Caco-2 (cell line): ENCODE measurements at regions not wholly inside any gene's neighbourhood (a gene's known extent, or its start where the extent isn't known, plus 50 kb on each side); places are given as distances from the start of the nearest gene placed in this dataset.

Experiments used
- BruUV-seq: library from RNA; stranded (reverse); fragments of 400-500 nt; replicated peaks from 2 replicates; lab custom pipeline; 2021; lab: Mats Ljungman, UMichigan
- CTCF ChIA-PET: fragments of 300-600 bp; sonication (Branson Sonifier 250); formaldehyde crosslinking; loops from one replicate; lab custom pipeline; 2022; ENCODE audit warnings: antibody characterized with exemption; lab: Charles Lee
- POLR2A ChIA-PET: fragments of 300-600 bp; sonication (Branson Sonifier 250); formaldehyde crosslinking; loops from one replicate; lab custom pipeline; 2022; ENCODE audit warnings: antibody characterized with exemption; lab: Charles Lee
- DNase-seq, 2 experiments: peaks; one replicate each; pipeline versions ENCODE4 v3.0.0 to v3.0.0-alpha.2; 2020 to 2022
- H3K27me3 ChIP-seq: replicated peaks from 2 replicates; pipeline ENCODE4 v1.6.0; 2011; ENCODE audit warnings: low read length; ENCODE audit not compliant: control insufficient read depth, insufficient read depth
- H3K36me3 ChIP-seq: 2 replicates; pipeline ENCODE4 v1.5.1; 2011; ENCODE audit warnings: low read length; ENCODE audit not compliant: control insufficient read depth, insufficient read depth
- H3K4me1 ChIP-seq: fragments of 250-450 bp; sonication (Bioruptor Pico); 2 replicates; pipeline ENCODE4 v1.5.1; 2020; ENCODE audit warnings: mild to moderate bottlenecking
- H3K4me3 ChIP-seq: 2 replicates; pipeline ENCODE4 v1.5.1; 2011; ENCODE audit warnings: low read depth, mild to moderate bottlenecking, control low read depth, low read length
- H3K9me3 ChIP-seq: fragments of 250-450 bp; sonication (Bioruptor Pico); 2 replicates; pipeline ENCODE4 v1.5.1; 2020; ENCODE audit warnings: mild to moderate bottlenecking, moderate library complexity
- H3K27ac Mint-ChIP-seq: one replicate; pipeline ENCODE4 v1.8.0; 2022; ENCODE audit warnings: mixed read lengths; ENCODE audit not compliant: unreplicated experiment
- H3K27me3 Mint-ChIP-seq: one replicate; pipeline ENCODE4 v1.8.0; 2022; ENCODE audit warnings: mixed read lengths; ENCODE audit not compliant: insufficient read depth, unreplicated experiment
- H3K36me3 Mint-ChIP-seq: one replicate; pipeline ENCODE4 v1.8.0; 2022; ENCODE audit warnings: mild to moderate bottlenecking, mixed read lengths; ENCODE audit not compliant: insufficient read depth, unreplicated experiment
- H3K4me1 Mint-ChIP-seq: one replicate; pipeline ENCODE4 v1.8.0; 2022; ENCODE audit warnings: low read depth, mixed read lengths; ENCODE audit not compliant: unreplicated experiment
- H3K4me3 Mint-ChIP-seq: one replicate; pipeline ENCODE4 v1.8.0; 2022; ENCODE audit warnings: mild to moderate bottlenecking, moderate library complexity, mixed read lengths; ENCODE audit not compliant: unreplicated experiment
- H3K9me3 Mint-ChIP-seq: one replicate; pipeline ENCODE4 v1.8.0; 2022; ENCODE audit warnings: mixed read lengths; ENCODE audit not compliant: unreplicated experiment
- intact Hi-C: fragments of 100-400 bp; cut with micrococcal nuclease; formaldehyde crosslinking; loops from one replicate; pipeline ENCODE4 v1.10.0; 2022; ENCODE audit not compliant: unreplicated experiment
- TF ChIP-seq, protein P1 (sequence below), 2 experiments: fragments of 200-600 bp in 1 of 2; IDR thresholded peaks; 1 replicate in 1 of 2; 2 replicates in 1 of 2; pipeline versions ENCODE4 v1.5.1 to v1.8.0; 2011 to 2022; ENCODE audit warnings: antibody characterized with exemption in 1 of 2, control low read depth in 1 of 2, inconsistent platforms in 1 of 2, low read depth in 1 of 2, low read length in 1 of 2, mild to moderate bottlenecking in 1 of 2, moderate library complexity in 1 of 2; ENCODE audit not compliant: insufficient read depth in 1 of 2, severe bottlenecking in 1 of 2, unreplicated experiment in 1 of 2

DNA sequence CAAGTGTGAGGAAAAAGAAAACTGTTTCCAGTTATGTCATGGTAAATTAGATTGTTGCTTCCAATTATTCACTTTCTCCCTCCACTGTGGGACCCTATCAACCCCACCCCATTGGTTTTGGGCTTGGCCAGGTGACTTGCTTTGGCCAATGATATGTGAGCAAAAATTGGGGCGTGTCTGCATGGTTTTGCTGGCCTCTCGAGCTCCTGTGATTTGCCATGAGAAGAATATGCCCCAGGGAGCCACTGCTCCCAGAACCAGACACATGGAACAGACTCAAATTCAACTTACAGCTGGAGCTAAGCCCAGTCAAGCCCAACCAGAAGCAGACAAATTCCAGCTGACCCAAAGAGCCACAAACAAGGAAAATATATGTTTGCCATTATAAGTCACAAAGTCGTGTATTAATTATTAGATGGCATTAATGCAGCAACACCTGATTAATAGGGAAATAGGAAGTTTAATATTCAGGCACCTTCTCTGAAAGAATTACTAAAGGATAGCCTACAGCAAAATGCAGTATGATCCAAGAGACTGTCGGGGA lies 248.9 kb downstream of the ANAPC1 start:
- no peaks in the 10 kb centered on the region for H3K4me1 Mint-ChIP-seq
- H3K27me3 ChIP-seq = no peaks in the 10 kb centered on the region
- H3K36me3 ChIP-seq = no peaks in the 10 kb centered on the region
- ChIA-PET POLR2A (no interaction called here), CTCF (no interaction called here)
- peaks cover 2% of the 10 kb centered on the region; the same call in 1 of the 2 replicates for H3K9me3 ChIP-seq
- H3K27me3 Mint-ChIP-seq = no peaks in the 10 kb centered on the region
- no peak overlapping the region for H3K27ac Mint-ChIP-seq
- no TSS peak for BruUV-seq
- intact Hi-C loops = no loop called here
- H3K4me1 ChIP-seq = no peaks in the 10 kb centered on the region
- H3K4me3 ChIP-seq = no peak overlapping the region
- DNase-seq = no peak
- H3K9me3 Mint-ChIP-seq = peaks cover 15% of the 10 kb centered on the region
- TF ChIP-seq, protein P1, sequence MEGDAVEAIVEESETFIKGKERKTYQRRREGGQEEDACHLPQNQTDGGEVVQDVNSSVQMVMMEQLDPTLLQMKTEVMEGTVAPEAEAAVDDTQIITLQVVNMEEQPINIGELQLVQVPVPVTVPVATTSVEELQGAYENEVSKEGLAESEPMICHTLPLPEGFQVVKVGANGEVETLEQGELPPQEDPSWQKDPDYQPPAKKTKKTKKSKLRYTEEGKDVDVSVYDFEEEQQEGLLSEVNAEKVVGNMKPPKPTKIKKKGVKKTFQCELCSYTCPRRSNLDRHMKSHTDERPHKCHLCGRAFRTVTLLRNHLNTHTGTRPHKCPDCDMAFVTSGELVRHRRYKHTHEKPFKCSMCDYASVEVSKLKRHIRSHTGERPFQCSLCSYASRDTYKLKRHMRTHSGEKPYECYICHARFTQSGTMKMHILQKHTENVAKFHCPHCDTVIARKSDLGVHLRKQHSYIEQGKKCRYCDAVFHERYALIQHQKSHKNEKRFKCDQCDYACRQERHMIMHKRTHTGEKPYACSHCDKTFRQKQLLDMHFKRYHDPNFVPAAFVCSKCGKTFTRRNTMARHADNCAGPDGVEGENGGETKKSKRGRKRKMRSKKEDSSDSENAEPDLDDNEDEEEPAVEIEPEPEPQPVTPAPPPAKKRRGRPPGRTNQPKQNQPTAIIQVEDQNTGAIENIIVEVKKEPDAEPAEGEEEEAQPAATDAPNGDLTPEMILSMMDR (IDR thresholded peaks at IDR 0.05; ENCODE audit: insufficient read depth in 1 of 2, low read depth in 1 of 2, low read length in 1 of 2, severe bottlenecking in 1 of 2, unreplicated experiment in 1 of 2) = no peak
- H3K36me3 Mint-ChIP-seq = no peaks in the 10 kb centered on the region
- no peak overlapping the region for H3K4me3 Mint-ChIP-seq

- no peak for DNase-seq
- Histone ChIP-seq H3K36me3 (no peaks in the 10 kb centered on the region), H3K4me1 (no peaks in the 10 kb centered on the region), H3K27me3 (no peaks in the 10 kb centered on the region), H3K4me3 (no peak overlapping the region), H3K9me3 (no peaks in the 10 kb centered on the region)
- Mint-ChIP-seq H3K27me3 (no peaks in the 10 kb centered on the region), H3K4me3 (no peak overlapping the region), H3K36me3 (no peaks in the 10 kb centered on the region), H3K27ac (no peak overlapping the region), H3K4me1 (no peaks in the 10 kb centered on the region), H3K9me3 (peaks cover 15% of the 10 kb centered on the region)
- intact Hi-C loops = no loop called here
- ChIA-PET CTCF (no interaction called here), POLR2A (no interaction called here)
- TF ChIP-seq, protein P1 (IDR thresholded peaks at IDR 0.05; ENCODE audit: insufficient read depth in 1 of 2, low read depth in 1 of 2, low read length in 1 of 2, severe bottlenecking in 1 of 2, unreplicated experiment in 1 of 2) = no peak
- no TSS peak for BruUV-seq
Measured at GRCh38 chr2:111636905-111637304, 247.1 kb downstream of the ANAPC1 start.

- H3K4me1 ChIP-seq = no peaks in the 10 kb centered on the region
- no TSS peak for BruUV-seq
- intact Hi-C loops = no loop called here
- H3K36me3 Mint-ChIP-seq = no peaks in the 10 kb centered on the region
- H3K9me3 ChIP-seq = no peaks in the 10 kb centered on the region
- TF ChIP-seq, protein P1 (IDR thresholded peaks at IDR 0.05; ENCODE audit: insufficient read depth in 1 of 2, low read depth in 1 of 2, low read length in 1 of 2, severe bottlenecking in 1 of 2, unreplicated experiment in 1 of 2) = no peak
- peaks cover 15% of the 10 kb centered on the region for H3K9me3 Mint-ChIP-seq
- H3K36me3 ChIP-seq = no peaks in the 10 kb centered on the region
- H3K4me3 ChIP-seq = no peak overlapping the region
- no peak for DNase-seq
- no peaks in the 10 kb centered on the region for H3K4me1 Mint-ChIP-seq
- no peak overlapping the region for H3K27ac Mint-ChIP-seq
- ChIA-PET CTCF (no interaction called here), POLR2A (no interaction called here)
- no peaks in the 10 kb centered on the region for H3K27me3 ChIP-seq
- H3K27me3 Mint-ChIP-seq = no peaks in the 10 kb centered on the region
- no peak overlapping the region for H3K4me3 Mint-ChIP-seq
Measured at GRCh38 chr2:111638274-111638877, 245.6 kb downstream of the ANAPC1 start.
